Anterior cingulate cortex (tissue), 58 donors: ENCODE measurements at regions not wholly inside any gene's neighbourhood (a gene's known extent, or its start where the extent isn't known, plus 50 kb on each side); places are given as distances from the start of the nearest gene placed in this dataset.
A peak's percentile ranks its signal among the peaks of the same experiment; 100 is the strongest.
"Not testable (repeated sequence)": the region's sequence is repeated elsewhere in the genome, so short reads cannot be mapped to it uniquely, and the experiment has no call there.

Experiments used
- DNase-seq, 58 donors: peaks; one replicate each; lab custom pipeline; 2025; lab: John Stamatoyannopoulos, UW

- DNase-seq = no peak
These were observed 507.3 kb downstream of the HAPSTR1 start for GRCh38 chr16:9598731-9599083.

GRCh38 chr16:9599415-9600120, 508.1 kb downstream of the HAPSTR1 start:
- DNase-seq = no peak

GRCh38 chr16:9602189-9602588, 510.7 kb downstream of the HAPSTR1 start:
- peak in 1 of 58 donors; percentile 1 for DNase-seq

GRCh38 chr16:9603316-9603715, 511.9 kb downstream of the HAPSTR1 start:
- no peak for DNase-seq

- DNase-seq = no peak
These were observed 516.2 kb downstream of the HAPSTR1 start for GRCh38 chr16:9607515-9608230.

- DNase-seq = no peak
These were observed 519.3 kb downstream of the HAPSTR1 start for GRCh38 chr16:9610727-9611126.

DNA sequence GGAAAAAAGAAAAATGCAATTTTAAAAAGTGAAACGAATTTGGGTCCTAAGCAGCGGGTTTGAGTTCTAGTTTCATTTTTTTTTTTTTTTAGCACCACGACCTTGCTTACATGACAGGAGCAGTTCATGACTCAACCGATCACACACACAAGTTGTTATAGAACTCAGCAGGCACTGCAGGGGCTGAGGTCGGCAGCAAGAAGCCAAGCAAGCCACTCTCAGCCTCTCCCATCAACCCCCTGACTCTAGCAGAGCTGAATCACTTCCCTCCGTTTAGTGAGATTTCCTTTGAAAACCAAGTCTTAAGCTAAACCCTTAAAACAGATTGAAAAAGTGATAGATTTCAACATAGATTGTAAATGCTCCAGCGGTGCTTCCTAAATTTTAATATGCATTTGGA, 520.8 kb downstream of the HAPSTR1 start:
- no peak for DNase-seq

GRCh38 chr16:9614389-9614788, 522.9 kb downstream of the HAPSTR1 start:
- DNase-seq = no peak

DNA sequence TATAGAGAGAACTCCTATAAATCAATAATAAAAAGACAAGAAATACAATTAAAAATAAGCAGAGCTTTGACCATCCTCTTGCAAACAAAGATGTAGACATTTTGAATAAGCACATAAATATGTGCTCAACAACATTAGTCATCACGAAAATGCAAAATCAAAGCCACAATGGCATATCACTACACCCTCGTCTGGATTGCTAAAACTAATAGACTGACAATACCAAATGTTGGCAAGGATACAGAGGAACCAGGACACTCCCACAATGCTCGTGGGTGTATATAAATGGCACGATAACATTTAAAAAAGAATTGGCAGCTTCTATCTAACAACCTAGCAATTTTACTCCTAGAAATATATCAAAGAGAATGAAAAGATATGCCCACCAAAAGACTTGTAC, 530.8 kb downstream of the HAPSTR1 start:
- DNase-seq = no peak

DNA sequence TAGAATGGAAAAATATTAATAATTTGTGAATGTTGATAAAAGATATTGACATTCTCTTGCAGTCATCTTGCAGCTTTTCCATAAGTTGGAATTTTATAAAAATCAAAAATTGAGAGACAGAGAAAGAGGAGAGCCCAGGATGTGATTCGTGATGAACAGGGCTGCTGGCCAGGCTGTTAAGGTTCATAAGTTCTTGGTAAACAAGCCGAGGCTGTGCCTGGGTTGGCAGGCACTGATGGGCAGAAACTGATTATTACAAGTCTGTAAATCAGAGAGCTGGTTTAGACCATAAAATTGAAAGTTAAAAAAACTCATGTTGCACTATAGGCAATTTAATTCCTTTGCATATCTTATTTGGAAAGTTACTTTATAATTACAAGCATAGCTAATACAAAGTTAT, 533.7 kb downstream of the HAPSTR1 start:
- DNase-seq = no peak

DNA sequence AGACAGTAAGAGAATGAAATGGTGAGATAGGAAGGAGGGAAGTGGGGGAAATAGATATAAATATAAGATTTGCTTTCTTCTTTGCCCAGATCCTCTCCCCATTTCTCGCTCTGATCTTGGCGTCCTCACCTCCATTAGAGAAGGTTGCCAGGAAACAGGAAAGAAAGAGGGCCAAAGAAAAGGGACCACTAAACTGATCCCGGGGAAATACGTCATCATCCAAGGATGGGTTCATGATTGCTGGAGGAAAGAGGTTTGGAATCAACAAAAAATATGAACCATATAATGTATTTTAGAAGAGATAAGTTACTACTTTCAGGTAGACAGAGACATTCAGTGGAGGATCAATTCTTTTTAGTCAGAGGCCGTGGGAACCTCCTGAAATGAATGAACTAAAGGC, 536.0 kb downstream of the HAPSTR1 start:
- no peak for DNase-seq

GRCh38 chr16:9630119-9630518, 538.7 kb downstream of the HAPSTR1 start:
- no peak for DNase-seq

DNA sequence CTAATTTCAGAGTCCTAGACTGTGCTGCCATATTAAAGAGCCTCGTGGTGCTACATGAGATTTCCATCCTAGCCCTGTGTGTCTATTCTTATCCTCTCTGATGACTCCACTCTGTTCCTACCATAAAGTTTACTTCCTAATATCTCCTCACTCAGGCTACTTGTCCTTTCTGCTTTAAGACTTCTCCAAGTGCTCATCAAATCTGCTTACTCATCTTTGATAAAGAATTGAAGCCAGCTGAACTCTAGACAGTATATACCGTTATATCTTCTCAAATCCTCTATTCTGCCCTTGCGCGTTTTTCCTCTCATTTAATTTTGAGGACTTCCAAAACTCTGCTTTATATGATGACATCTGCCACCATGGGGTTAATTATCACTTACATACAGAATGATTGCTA, 539.5 kb downstream of the HAPSTR1 start:
- no peak for DNase-seq

DNA sequence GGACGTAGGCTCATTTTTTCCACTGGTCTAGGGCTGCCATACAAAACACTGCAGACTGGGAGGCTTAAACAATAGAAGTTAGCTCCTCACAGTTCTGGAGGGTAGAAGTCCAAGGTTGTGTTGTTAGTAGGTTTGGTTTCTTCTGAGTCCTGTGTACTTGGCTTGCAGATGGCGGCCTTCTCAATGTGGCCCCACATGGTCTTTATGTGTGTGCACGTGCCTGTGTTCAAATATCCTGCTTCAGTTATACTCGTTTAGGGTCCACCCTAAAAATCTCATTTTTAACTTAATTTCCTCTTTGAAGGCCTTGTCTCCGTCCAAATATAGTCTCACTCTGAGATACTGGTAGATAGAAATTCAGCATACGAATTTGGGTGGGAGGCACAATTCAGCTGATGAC, 542.4 kb downstream of the HAPSTR1 start:
- no peak for DNase-seq

GRCh38 chr16:9635150-9635720, 543.8 kb downstream of the HAPSTR1 start:
- not testable (repeated sequence) for DNase-seq

DNA sequence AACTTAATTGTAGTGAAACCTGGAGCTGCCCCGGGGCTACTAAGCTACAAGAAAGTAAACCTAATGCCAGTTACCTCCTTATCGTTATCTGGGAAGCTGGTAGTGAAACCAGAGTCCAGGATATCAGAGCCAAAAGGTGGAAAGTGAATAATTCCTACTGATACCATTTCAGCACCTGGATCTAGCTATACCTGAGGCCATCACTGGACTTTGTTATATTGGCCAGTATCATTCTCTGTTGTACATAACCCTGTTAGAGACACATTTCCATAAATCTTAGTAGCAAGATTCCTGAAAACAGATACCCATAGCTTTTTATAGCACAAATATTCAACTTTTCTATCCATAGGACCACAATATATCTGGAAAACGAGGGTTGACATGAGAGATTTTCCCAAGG, 538.0 kb downstream of the GRIN2A start:
- no peak for DNase-seq

GRCh38 chr16:9645911-9646310, 536.3 kb downstream of the GRIN2A start:
- DNase-seq = no peak

- DNase-seq = peak in 2 of 58 donors; percentile 6 to 17
These were observed 534.1 kb downstream of the GRIN2A start for GRCh38 chr16:9647981-9648701.

GRCh38 chr16:9650284-9650683, 531.9 kb downstream of the GRIN2A start:
- DNase-seq = no peak

GRCh38 chr16:9655051-9655450, 527.2 kb downstream of the GRIN2A start:
- no peak for DNase-seq

GRCh38 chr16:9657641-9658040, 524.6 kb downstream of the GRIN2A start:
- DNase-seq = no peak
